ENCODE measurements at regions not wholly inside any gene's neighbourhood (a gene's known extent, or its start where the extent isn't known, plus 50 kb on each side); places are given as distances from the start of the nearest gene placed in this dataset.

DNA sequence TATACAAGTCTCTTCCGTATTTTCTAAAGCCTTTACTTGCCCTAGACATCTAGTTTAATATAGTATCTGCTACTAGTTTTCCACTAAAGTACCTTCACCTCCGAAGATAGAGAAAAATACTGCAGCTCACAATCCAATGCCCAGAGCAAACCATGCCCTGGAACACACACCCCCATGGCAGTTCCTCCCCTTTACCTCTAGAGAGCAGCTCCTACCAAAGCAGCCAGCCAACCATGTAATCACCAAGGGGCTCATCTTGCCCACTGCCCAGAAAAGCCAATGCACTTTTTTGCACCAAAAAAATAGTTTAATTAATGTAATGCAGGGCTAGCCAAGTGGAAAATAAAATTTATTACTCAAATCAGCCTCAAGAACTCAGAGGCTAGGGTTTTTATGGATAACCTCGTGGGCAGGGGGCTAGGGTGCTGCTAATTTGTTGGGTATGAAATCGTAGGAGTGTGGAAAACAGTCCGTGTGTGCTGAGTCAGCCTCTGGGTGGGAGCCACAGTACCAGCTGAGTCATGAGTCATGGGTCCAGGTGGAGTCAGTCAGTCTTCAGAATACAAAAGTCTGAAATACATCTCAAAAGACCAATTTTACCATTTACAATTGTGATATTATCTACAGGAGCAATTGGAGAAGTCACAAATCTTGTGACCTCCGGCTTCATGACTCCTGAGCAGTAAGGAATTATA, 120.1 kb upstream of the ACO1 start:
- Histone ChIP-seq H3K79me2 (ENCODE audit: control insufficient read depth, insufficient read depth, low read length) (no peaks in the 10 kb centered on the region), H3K4me3 (ENCODE audit: control insufficient read depth in 2 of 3, extremely low read depth in 1 of 3, insufficient read depth in 2 of 3, low read depth in 1 of 3, low read length in 3 of 3) (no peak overlapping the region), H2AFZ (ENCODE audit: control insufficient read depth, low read length) (no peak overlapping the region), H3K4me1 (ENCODE audit: control insufficient read depth, extremely low read depth, insufficient read depth, low read length) (no peaks in the 10 kb centered on the region), H3K27me3 (ENCODE audit: control insufficient read depth, extremely low read depth, insufficient read depth, low read length) (no peaks in the 10 kb centered on the region), H3K9me3 (ENCODE audit: control insufficient read depth, low read depth, low read length) (no peaks in the 10 kb centered on the region), H3K9me1 (ENCODE audit: control insufficient read depth, extremely low read depth, insufficient read depth, low read length) (no peaks in the 10 kb centered on the region), H3K36me3 (ENCODE audit: control insufficient read depth in 2 of 2, extremely low read depth in 1 of 2, insufficient read depth in 2 of 2, low read length in 2 of 2) (no peaks in the 10 kb centered on the region), H3K9ac (ENCODE audit: control insufficient read depth, extremely low read depth, insufficient read depth, low read length) (no peak overlapping the region), H3K27ac (ENCODE audit: control insufficient read depth, insufficient read depth, low read length) (no peak overlapping the region), H3K4me2 (ENCODE audit: control insufficient read depth, extremely low read depth, insufficient read depth, low read depth, low read length) (no peak overlapping the region), H4K20me1 (ENCODE audit: control insufficient read depth, extremely low read depth, insufficient read depth, low read length) (no peaks in the 10 kb centered on the region)
- no peak for DNase-seq (ENCODE audit: low read depth, low spot score)
- dilution Hi-C loops (cut with MboI; ENCODE audit: extremely low pct_ligation_motif_present, low sequenced_read_pairs), result no loop called here
- no peak for TF ChIP-seq CTCF (optimal IDR thresholded peaks at IDR 0.05 in 1 of 3, IDR thresholded peaks at IDR 0.05 in 1 of 3, conservative IDR thresholded peaks at IDR 0.05 in 1 of 3; ENCODE audit: extremely low read depth in 1 of 3, insufficient read depth in 2 of 3, low read length in 3 of 3)
- no peak for TF ChIP-seq EZH2 (IDR thresholded peaks at IDR 0.05; ENCODE audit: low read length)
- no peak for FAIRE-seq

- dilution Hi-C loops (cut with MboI; ENCODE audit: extremely low pct_ligation_motif_present, low sequenced_read_pairs), result no loop called here
Observed at GRCh38 chr9:32265037-32265436, 119.4 kb upstream of the ACO1 start.

More at GRCh38 chr9:32265037-32265436, 119.4 kb upstream of the ACO1 start:
- FAIRE-seq, result no peak
- H3K27ac ChIP-seq (ENCODE audit: control insufficient read depth, insufficient read depth, low read length), result no peak overlapping the region
- H3K9me1 ChIP-seq (ENCODE audit: control insufficient read depth, extremely low read depth, insufficient read depth, low read length), result no peaks in the 10 kb centered on the region
- no peak overlapping the region for H3K4me3 ChIP-seq (ENCODE audit: control insufficient read depth in 2 of 3, extremely low read depth in 1 of 3, insufficient read depth in 2 of 3, low read depth in 1 of 3, low read length in 3 of 3)
- no peaks in the 10 kb centered on the region for H3K79me2 ChIP-seq (ENCODE audit: control insufficient read depth, insufficient read depth, low read length)
- H4K20me1 ChIP-seq (ENCODE audit: control insufficient read depth, extremely low read depth, insufficient read depth, low read length), result no peaks in the 10 kb centered on the region
- TF ChIP-seq EZH2 (IDR thresholded peaks at IDR 0.05; ENCODE audit: low read length) (no peak), CTCF (optimal IDR thresholded peaks at IDR 0.05 in 1 of 3, IDR thresholded peaks at IDR 0.05 in 1 of 3, conservative IDR thresholded peaks at IDR 0.05 in 1 of 3; ENCODE audit: extremely low read depth in 1 of 3, insufficient read depth in 2 of 3, low read length in 3 of 3) (no peak)
- H2AFZ ChIP-seq (ENCODE audit: control insufficient read depth, low read length), result no peak overlapping the region
- no peak overlapping the region for H3K9ac ChIP-seq (ENCODE audit: control insufficient read depth, extremely low read depth, insufficient read depth, low read length)
- no peaks in the 10 kb centered on the region for H3K9me3 ChIP-seq (ENCODE audit: control insufficient read depth, low read depth, low read length)
- H3K4me2 ChIP-seq (ENCODE audit: control insufficient read depth, extremely low read depth, insufficient read depth, low read depth, low read length), result no peak overlapping the region
- no peaks in the 10 kb centered on the region for H3K36me3 ChIP-seq (ENCODE audit: control insufficient read depth in 2 of 2, extremely low read depth in 1 of 2, insufficient read depth in 2 of 2, low read length in 2 of 2)
- H3K27me3 ChIP-seq (ENCODE audit: control insufficient read depth, extremely low read depth, insufficient read depth, low read length), result no peaks in the 10 kb centered on the region
- H3K4me1 ChIP-seq (ENCODE audit: control insufficient read depth, extremely low read depth, insufficient read depth, low read length), result no peaks in the 10 kb centered on the region
- no peak for DNase-seq (ENCODE audit: low read depth, low spot score)

All from keratinocyte (primary cell).